K562 (cell line): ENCODE measurements at regions not wholly inside any gene's neighbourhood (a gene's known extent, or its start where the extent isn't known, plus 50 kb on each side); places are given as distances from the start of the nearest gene placed in this dataset.

ENCODE experiments used
- ATAC-seq: fragments of 200-7000 bp; cut with Tn5 transposase; 3 replicates; pipeline ENCODE4 v1.9.1; 2020; ENCODE audit warnings: moderate library complexity
- BruUV-seq: library from RNA; stranded (reverse); fragments of 400-500 nt; replicated peaks from 2 replicates; lab custom pipeline; 2021; lab: Mats Ljungman, UMichigan
- CTCF ChIA-PET: fragments of 300-600 bp; formaldehyde crosslinking; extraction: SDS; loops from one replicate; lab custom pipeline; 2021; ENCODE audit warnings: low intra/inter-chr PET ratio; lab: Yijun Ruan, JAX
- POLR2A ChIA-PET: fragments of 300-600, 350-650 bp; sonication (Branson Sonifier 250); formaldehyde crosslinking; extraction: SDS; loops from one replicate; lab custom pipeline; 2021; ENCODE audit warnings: antibody characterized with exemption, inconsistent platforms; lab: Yijun Ruan, JAX
- DNase-seq, 4 experiments: peaks; one replicate each; pipeline versions ENCODE4 v3.0.0 to v3.0.0-alpha.2; 2011 to 2018; ENCODE audit warnings: low spot score in 3 of 4, mixed read lengths in 3 of 4; ENCODE audit errors: extremely low read depth in 1 of 4
- FAIRE-seq: peaks from 2 replicates; lab custom pipeline; 2011; peaks lifted over from hg19 to GRCh38; lab: Jason Lieb, UNC
- H2AFZ ChIP-seq: 2 replicates; pipeline ENCODE4 v1.6.0; 2011; ENCODE audit warnings: low read depth, low read length, control low read depth, inconsistent platforms
- H3K27ac ChIP-seq: fragments of 200-600 bp; 3 replicates; pipeline ENCODE4 v1.8.0; 2011; ENCODE audit warnings: low read depth, mild to moderate bottlenecking, control low read depth, inconsistent platforms, low read length, moderate library complexity, mixed read lengths; ENCODE audit errors: extremely low read depth
- H3K27me3 ChIP-seq, 2 experiments: fragments of 300-600 bp in 1 of 2; 2 replicates in 1 of 2; 3 replicates in 1 of 2; pipeline versions ENCODE4 v1.6.0 to v1.8.0; 2011; ENCODE audit warnings: inconsistent platforms in 2 of 2, low read length in 2 of 2, mild to moderate bottlenecking in 1 of 2, mixed read lengths in 1 of 2, moderate library complexity in 1 of 2; ENCODE audit not compliant: control insufficient read depth in 2 of 2, insufficient read depth in 2 of 2
- H3K36me3 ChIP-seq: fragments of 300-600 bp; 3 replicates; pipeline ENCODE4 v1.8.0; 2011; ENCODE audit warnings: mild to moderate bottlenecking, low read length, inconsistent platforms; ENCODE audit not compliant: control insufficient read depth, insufficient read depth
- H3K4me1 ChIP-seq, 2 experiments: fragments of 200-600 bp in 1 of 2; replicated peaks in 1 of 2; 2 replicates in 1 of 2; 3 replicates in 1 of 2; pipeline versions ENCODE4 v1.5.1 to v1.8.0; 2011; ENCODE audit warnings: inconsistent platforms in 2 of 2, low read length in 2 of 2, mild to moderate bottlenecking in 1 of 2, mixed read lengths in 1 of 2, moderate library complexity in 1 of 2; ENCODE audit not compliant: control insufficient read depth in 2 of 2, insufficient read depth in 2 of 2
- H3K4me2 ChIP-seq: 2 replicates; pipeline ENCODE4 v1.6.1; 2011; ENCODE audit warnings: low read length, control low read depth, inconsistent platforms, mixed read lengths; ENCODE audit not compliant: insufficient read depth
- H3K4me3 ChIP-seq: fragments of 200-600 bp; sonication (generic), shearing (Covaris generic); 2 replicates; pipeline ENCODE4 v1.5.1; 2016; ENCODE audit warnings: control low read depth, inconsistent platforms
- H3K79me2 ChIP-seq: fragments of 200-600 bp; 3 replicates; pipeline ENCODE4 v1.8.0; 2011; ENCODE audit warnings: low read length, inconsistent platforms; ENCODE audit not compliant: control insufficient read depth, insufficient read depth
- H3K9ac ChIP-seq, 2 experiments: 2 replicates each; pipeline versions ENCODE4 v1.6.0 to v1.6.1; 2011; ENCODE audit warnings: low read depth in 2 of 2, low read length in 2 of 2, control low read depth in 1 of 2, inconsistent platforms in 1 of 2, mild to moderate bottlenecking in 1 of 2, mixed read lengths in 1 of 2; ENCODE audit not compliant: insufficient read depth in 1 of 2
- H3K9me1 ChIP-seq: one replicate; pipeline ENCODE4 v1.6.0; 2011; ENCODE audit warnings: inconsistent platforms, mild to moderate bottlenecking, low read length, moderate library complexity; ENCODE audit not compliant: control insufficient read depth, insufficient read depth
- H3K9me3 ChIP-seq: replicated peaks from 2 replicates; pipeline ENCODE4 v1.5.1; 2011; ENCODE audit warnings: low read depth, low read length, inconsistent platforms; ENCODE audit not compliant: control insufficient read depth, insufficient read depth
- H4K20me1 ChIP-seq: replicated peaks from 2 replicates; pipeline ENCODE4 v1.6.1; 2011; ENCODE audit warnings: low read length, inconsistent platforms, mixed read lengths; ENCODE audit not compliant: control insufficient read depth, insufficient read depth
- ARID1B ChIP-seq: fragments of 450-650 bp; IDR thresholded peaks from 2 replicates; pipeline ENCODE4 v1.6.1; 2016; ENCODE audit warnings: antibody characterized with exemption, mild to moderate bottlenecking, inconsistent platforms
- ETV5 ChIP-seq: sonication (generic); formaldehyde crosslinking; IDR thresholded peaks from 2 replicates; pipeline ENCODE4 v1.4.0; 2020; ENCODE audit warnings: low read depth, mild to moderate bottlenecking, missing genetic modification reagents
- FOXA3 ChIP-seq, 2 experiments: fragments of 450-650 bp in 1 of 2; sonication (generic) in 1 of 2; formaldehyde crosslinking; IDR thresholded peaks in 1 of 2; conservative IDR thresholded peaks in 1 of 2; 2 replicates each; pipeline versions ENCODE4 v1.4.0 to v1.8.0; 2020 to 2022; ENCODE audit warnings: mild to moderate bottlenecking in 2 of 2, missing genetic modification reagents in 1 of 2
- GABPB2 ChIP-seq: fragments of 250-450 bp; sonication (Bioruptor Pico); conservative IDR thresholded peaks from 2 replicates; pipeline ENCODE4 v1.5.1; 2021; ENCODE audit warnings: mild to moderate bottlenecking
- HMGN3 ChIP-seq: IDR thresholded peaks from 2 replicates; pipeline ENCODE4 v1.6.1; 2011; ENCODE audit warnings: borderline replicate concordance, low read depth, mild to moderate bottlenecking, mixed read lengths, low read length; ENCODE audit not compliant: insufficient read length; ENCODE audit errors: extremely low read depth
- TRIM24 ChIP-seq, 2 experiments: fragments of 450-650 bp; IDR thresholded peaks; 2 replicates each; pipeline ENCODE4 v1.6.1; 2016
- TSHZ1 ChIP-seq: fragments of 250-450 bp; sonication (Bioruptor Pico); IDR thresholded peaks from 2 replicates; pipeline ENCODE4 v1.4.0; 2020; ENCODE audit warnings: mild to moderate bottlenecking, moderate library complexity
- ZEB2 ChIP-seq: fragments of 450-650 bp; IDR thresholded peaks from 2 replicates; pipeline ENCODE4 v1.6.1; 2016
- ZNF197 ChIP-seq: fragments of 200-800 bp; sonication (Bioruptor generic); IDR thresholded peaks from 2 replicates; pipeline ENCODE4 v1.6.1; 2016; ENCODE audit warnings: low read depth, missing genetic modification characterization, missing compliant biosample characterization
- ZNF24 ChIP-seq: fragments of 450-650 bp; IDR thresholded peaks from 2 replicates; pipeline ENCODE4 v1.6.1; 2016
- ZNF584 ChIP-seq: fragments of 200-800 bp; sonication (Bioruptor generic); IDR thresholded peaks from 2 replicates; pipeline ENCODE4 v1.6.1; 2016; ENCODE audit warnings: low read depth, mild to moderate bottlenecking, missing genetic modification characterization, missing compliant biosample characterization
- ZSCAN29 ChIP-seq: fragments of 450-650 bp; IDR thresholded peaks from 2 replicates; pipeline ENCODE4 v1.6.1; 2017
- WGBS: fragments of 100-300 bp; shearing (Covaris generic); methylation state at CpG from one replicate; pipeline ENCODE4 v1.1.6; 2016; ENCODE audit warnings: low coverage, mixed read lengths; ENCODE audit not compliant: insufficient coverage; ENCODE audit errors: missing lambda C conversion rate; 5-methylcytosine and 5-hydroxymethylcytosine counted together
- in situ Hi-C: fragments of 300-500 bp; cut with MboI; formaldehyde crosslinking; loops from 4 replicates; pipeline ENCODE4 v1.15.0; 2018; ENCODE audit warnings: inconsistent platforms, mixed read lengths
- intact Hi-C: fragments of 100-400 bp; cut with micrococcal nuclease; formaldehyde crosslinking; loops from 2 replicates; pipeline ENCODE4 v1.14.2; 2022
- TF ChIP-seq, protein P1 (sequence below): conservative IDR thresholded peaks from 2 replicates; pipeline ENCODE4 v1.6.1; 2011; ENCODE audit warnings: low read depth, mild to moderate bottlenecking, low read length; ENCODE audit not compliant: control insufficient read depth

DNA sequence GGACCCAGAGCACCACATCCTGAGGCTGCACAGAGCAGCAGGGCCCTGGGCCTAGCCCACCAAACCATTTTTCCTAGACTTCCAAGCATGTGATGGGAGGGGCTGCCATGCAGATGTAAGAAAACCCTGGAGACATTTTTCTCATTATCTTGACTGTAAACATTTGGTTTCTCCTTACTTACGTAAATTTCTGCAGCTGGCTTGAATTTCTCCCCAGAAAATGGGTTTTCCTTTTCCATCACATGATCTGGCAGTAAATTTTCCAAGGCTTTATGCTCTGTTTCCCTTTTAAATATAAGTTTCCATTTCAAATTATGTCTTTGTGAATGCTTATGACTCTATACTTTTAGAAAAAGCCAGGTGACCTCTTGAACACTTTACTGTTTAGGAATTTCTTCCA, 945.9 kb upstream of the NDST4 start:
- BruUV-seq: no TSS peak
- no peak overlapping the region for H3K4me3 ChIP-seq
- FAIRE-seq (no peak), ATAC-seq (no peak), DNase-seq (no peak)
- H3K9me3 ChIP-seq: no peaks in the 10 kb centered on the region
- no peaks in the 10 kb centered on the region for H3K79me2 ChIP-seq
- no peak overlapping the region for H3K4me2 ChIP-seq
- H3K9ac ChIP-seq: no peak overlapping the region
- CTCF ChIA-PET: no interaction called here
- 0% methylated on average over 1 of the region's 1 CpG for WGBS
- no peaks in the 10 kb centered on the region for H3K4me1 ChIP-seq
- TF ChIP-seq GABPB2 (CRISPR knock-in tag) (no peak), ZNF197 (CRISPR knock-in tag) (no peak), ZSCAN29 (no peak), TSHZ1 (CRISPR knock-in tag) (no peak), ARID1B (no peak), FOXA3 (CRISPR knock-in tag; conservative IDR thresholded peaks at IDR 0.05 in 1 of 2, IDR thresholded peaks at IDR 0.05 in 1 of 2) (no peak), ZNF24 (no peak), ZEB2 (no peak), ETV5 (no peak), TRIM24 (IDR thresholded peaks at IDR 0.05) (no peak), HMGN3 (no peak), ZNF584 (no peak)
- TF ChIP-seq, protein P1, sequence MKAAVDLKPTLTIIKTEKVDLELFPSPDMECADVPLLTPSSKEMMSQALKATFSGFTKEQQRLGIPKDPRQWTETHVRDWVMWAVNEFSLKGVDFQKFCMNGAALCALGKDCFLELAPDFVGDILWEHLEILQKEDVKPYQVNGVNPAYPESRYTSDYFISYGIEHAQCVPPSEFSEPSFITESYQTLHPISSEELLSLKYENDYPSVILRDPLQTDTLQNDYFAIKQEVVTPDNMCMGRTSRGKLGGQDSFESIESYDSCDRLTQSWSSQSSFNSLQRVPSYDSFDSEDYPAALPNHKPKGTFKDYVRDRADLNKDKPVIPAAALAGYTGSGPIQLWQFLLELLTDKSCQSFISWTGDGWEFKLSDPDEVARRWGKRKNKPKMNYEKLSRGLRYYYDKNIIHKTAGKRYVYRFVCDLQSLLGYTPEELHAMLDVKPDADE: no peak
- H3K27ac ChIP-seq: no peak overlapping the region
- H2AFZ ChIP-seq: no peak overlapping the region
- no peaks in the 10 kb centered on the region for H3K9me1 ChIP-seq
- intact Hi-C loops: no loop called here
- H3K36me3 ChIP-seq: no peaks in the 10 kb centered on the region
- POLR2A ChIA-PET: no interaction called here
- no peaks in the 10 kb centered on the region for H3K27me3 ChIP-seq
- in situ Hi-C loops: no loop called here
- no peaks in the 10 kb centered on the region for H4K20me1 ChIP-seq
